ENCODE measurements at regions not wholly inside any gene's neighbourhood (a gene's known extent, or its start where the extent isn't known, plus 50 kb on each side); places are given as distances from the start of the nearest gene placed in this dataset.

DNA sequence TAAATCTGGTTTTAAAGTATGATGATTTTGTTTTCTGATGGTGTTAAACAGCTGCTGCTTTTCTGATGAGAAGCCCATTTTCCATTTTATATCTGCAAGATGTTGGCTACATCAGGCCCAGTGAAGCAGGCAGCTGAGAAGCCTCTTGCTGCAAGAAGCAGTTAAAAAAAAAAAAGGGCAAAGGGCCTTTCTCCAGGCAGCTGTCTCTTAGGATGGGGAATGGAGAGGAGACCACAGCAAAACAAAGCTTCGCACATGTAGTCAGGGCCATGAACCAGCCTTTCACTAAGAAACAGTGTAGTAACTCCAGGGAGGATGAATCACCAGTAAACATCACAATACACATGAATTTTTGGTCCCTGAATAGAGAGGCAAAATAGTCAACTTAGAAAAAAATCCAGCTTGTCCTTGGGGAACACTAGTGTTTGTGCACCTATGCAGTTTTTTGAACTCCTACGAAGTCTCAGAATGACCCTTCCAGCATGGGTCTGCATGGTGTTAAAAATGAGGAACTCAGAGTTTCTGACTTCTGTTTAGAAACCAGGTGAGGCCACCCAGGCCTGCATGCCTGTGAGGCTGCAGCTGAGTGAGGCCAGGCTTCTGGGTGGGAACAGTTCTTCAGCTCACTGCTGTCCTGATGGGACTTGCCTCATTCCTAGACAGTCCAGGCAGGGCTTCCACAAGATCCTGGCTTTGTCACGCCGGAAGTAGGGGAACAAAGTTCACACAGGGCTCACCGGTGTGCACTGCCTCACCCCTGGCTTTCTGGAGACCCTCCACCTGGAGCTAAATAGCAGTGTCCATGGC lies 518.7 kb downstream of the MCTP2 start:
- no peak for DNase-seq (ENCODE audit: low read depth in 2 of 2)

DNA sequence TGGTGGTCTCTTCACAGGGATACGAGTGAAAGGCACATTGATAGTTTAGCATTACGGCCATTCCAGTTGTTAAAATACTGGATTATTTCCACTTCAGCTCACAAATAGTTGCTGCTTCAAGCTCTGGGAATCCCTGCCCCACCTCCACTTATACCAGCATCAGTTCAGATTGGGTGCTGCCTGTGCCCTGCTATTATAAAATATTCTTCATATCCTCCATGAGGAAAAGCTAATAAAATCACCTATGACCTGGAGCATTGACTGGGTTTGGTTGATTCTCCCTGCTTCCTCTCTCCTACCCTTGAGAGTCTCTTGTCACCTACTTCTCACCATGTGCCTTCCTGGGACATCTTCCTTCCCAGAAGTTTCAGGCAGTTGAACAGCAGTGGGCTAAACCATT lies 529.0 kb downstream of the MCTP2 start:
- no peak for DNase-seq (ENCODE audit: low read depth in 2 of 2)

GRCh38 chr15:94761574-94761973 lies 530.2 kb downstream of the MCTP2 start:
- no peak for DNase-seq (ENCODE audit: low read depth in 2 of 2)

- no peak for DNase-seq (ENCODE audit: low read depth in 2 of 2)
Measured at GRCh38 chr15:94769089-94769488, 537.7 kb downstream of the MCTP2 start.

DNA sequence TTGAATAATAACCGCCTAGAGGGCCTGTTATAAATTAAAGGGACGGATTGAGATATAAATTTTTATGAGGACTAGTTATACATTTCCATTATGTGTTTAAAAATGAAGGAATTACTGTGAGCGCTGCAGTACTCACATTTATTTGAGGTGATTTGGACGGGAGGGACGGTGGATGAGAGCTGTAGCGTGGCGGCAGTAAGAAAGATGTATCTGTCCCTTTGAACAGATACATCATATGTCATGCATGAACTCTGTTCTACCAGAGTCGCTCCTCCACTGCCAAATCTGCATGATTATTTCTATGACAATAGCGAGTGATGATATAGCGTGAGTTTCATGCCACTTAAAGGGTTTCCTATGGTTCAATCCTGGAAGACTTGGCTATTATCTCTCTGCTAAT lies 538.8 kb downstream of the MCTP2 start:
- no peak for DNase-seq (ENCODE audit: low read depth in 2 of 2)

DNA sequence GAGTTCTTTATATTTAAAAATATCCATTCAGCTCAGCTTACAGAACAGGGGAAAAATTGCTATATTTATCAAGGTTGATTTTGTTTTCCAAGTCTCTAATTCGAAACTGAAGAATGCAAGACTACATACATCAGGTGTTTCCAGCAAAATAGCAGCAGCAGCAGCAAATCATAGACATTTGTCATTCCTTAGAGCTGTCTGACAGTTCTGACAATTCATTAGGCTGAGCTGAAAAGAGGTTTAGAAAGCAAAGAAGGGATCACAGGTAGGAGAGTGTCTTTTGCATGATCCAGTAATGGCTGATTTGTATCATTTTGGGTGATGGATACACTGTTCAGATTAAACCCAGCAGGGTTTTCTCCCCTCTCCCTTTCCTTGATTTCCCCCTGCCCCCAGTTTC lies 545.7 kb downstream of the MCTP2 start:
- DNase-seq (ENCODE audit: low read depth in 2 of 2): no peak

DNA sequence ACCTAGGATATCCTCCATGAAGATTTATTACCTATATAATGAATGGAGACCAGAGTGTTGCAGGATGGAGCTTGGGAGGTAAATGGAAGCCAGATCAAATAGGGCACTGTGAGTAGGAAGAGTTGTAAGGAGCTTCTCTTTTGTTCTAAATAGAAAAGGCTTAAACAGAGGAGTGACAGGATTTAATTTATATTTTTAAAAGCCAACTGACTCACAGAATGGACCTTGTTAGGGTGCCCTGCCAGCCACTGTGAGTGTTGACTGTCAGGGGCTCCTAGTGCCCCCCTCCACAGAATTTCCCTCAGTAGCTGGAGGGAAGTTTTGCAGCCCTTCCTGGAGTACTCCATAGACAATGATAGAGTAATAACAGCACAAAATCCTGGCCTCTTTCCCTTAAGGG lies 547.5 kb downstream of the MCTP2 start:
- DNase-seq (ENCODE audit: low read depth in 2 of 2): no peak

GRCh38 chr15:94780166-94780565 lies 548.8 kb downstream of the MCTP2 start:
- no peak for DNase-seq (ENCODE audit: low read depth in 2 of 2)

DNA sequence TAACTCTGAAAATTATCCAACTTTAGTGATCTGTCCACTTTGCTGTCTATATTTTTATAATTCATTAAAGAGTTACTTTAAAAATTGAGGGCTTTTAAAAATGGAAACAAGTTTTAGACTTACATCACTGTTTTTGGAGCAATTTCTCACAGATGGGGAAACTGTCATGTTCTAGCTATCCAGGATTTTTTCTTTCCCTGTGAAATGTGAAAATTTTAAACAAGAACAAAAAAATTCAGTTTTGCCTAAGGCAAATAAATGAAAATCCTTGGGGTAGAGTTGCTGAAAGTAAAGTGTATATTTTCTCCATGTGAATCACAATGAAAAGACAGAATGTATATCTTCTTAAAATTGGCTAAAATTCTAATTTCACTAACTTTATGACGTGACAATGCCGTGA lies 553.7 kb downstream of the MCTP2 start:
- DNase-seq (ENCODE audit: low read depth in 2 of 2): no peak

- DNase-seq (ENCODE audit: low read depth in 2 of 2): no peak
Measured at GRCh38 chr15:94791008-94791407, 559.6 kb downstream of the MCTP2 start.

GRCh38 chr15:94791510-94791909 lies 560.1 kb downstream of the MCTP2 start:
- DNase-seq (ENCODE audit: low read depth in 2 of 2): no peak

DNA sequence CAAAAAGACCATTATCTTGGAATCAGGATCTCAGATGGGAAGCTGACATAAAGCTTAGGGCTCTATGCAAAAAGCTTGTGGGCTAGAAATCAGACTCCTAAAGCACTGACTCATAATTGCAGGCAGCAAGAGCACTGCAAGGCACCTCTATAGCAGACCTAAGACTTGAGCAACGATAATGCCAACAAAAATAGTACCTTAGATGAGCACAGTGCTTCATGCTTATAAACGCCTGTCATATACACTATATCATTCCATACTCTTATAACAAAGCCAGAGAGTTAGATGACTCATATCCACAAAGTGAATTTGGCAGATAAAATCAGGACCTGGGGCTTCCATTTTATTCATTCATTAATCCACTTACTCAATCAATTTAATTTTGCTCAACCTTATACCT lies 560.8 kb downstream of the MCTP2 start:
- no peak for DNase-seq (ENCODE audit: low read depth in 2 of 2)

GRCh38 chr15:94793207-94793606 lies 561.8 kb downstream of the MCTP2 start:
- DNase-seq (ENCODE audit: low read depth in 2 of 2): no peak

DNA sequence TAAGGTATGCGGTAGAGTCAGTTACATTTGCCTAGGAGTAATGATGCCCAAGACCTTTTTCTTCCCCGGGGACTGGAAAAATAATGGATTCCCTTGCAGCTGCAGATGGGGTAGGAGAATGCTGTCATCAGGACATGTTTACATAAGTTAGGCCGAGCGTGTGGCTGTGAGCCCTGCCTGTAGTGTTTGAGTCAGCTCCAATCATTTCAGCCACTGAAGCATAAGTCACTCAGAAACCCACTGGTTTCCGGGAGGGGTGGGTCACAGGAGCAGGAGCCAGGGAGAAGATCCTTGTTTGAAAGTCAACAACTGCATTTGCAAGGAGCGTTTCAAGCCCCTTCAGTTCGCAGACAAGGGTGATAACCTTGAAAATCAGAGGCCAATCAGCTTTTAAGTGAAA lies 562.3 kb downstream of the MCTP2 start:
- DNase-seq (ENCODE audit: low read depth in 2 of 2): no peak

GRCh38 chr15:94804613-94805012 lies 573.3 kb downstream of the MCTP2 start:
- DNase-seq (ENCODE audit: low read depth in 2 of 2): no peak

- no peak for DNase-seq (ENCODE audit: low read depth in 2 of 2)
Measured at GRCh38 chr15:94815110-94815731, 583.9 kb downstream of the MCTP2 start.

DNA sequence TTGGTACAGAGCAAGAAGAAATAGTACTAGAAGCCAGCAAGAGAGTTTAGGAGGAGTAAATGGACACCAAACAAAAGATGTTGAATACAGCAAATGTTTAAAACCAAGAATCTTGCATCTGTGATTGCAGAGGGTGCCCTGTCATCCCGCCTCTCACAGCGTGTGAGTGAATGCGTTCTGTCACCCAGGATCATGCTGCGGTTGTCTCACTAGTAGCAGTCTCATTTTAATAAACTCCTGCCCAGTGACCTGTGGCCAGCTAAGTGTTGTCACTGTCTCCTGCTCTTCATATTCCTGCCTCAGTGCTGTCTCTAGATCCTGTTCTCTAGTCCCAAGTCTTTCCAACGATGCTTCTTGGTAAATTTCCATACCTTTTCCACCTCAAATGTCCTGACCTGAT lies 584.6 kb downstream of the MCTP2 start:
- no peak for DNase-seq (ENCODE audit: low read depth in 2 of 2)

GRCh38 chr15:94829887-94830884 lies 598.8 kb downstream of the MCTP2 start:
- DNase-seq (ENCODE audit: low read depth in 2 of 2): no peak

GRCh38 chr15:94834000-94834399 lies 602.6 kb downstream of the MCTP2 start:
- DNase-seq (ENCODE audit: low read depth in 2 of 2): no peak

DNA sequence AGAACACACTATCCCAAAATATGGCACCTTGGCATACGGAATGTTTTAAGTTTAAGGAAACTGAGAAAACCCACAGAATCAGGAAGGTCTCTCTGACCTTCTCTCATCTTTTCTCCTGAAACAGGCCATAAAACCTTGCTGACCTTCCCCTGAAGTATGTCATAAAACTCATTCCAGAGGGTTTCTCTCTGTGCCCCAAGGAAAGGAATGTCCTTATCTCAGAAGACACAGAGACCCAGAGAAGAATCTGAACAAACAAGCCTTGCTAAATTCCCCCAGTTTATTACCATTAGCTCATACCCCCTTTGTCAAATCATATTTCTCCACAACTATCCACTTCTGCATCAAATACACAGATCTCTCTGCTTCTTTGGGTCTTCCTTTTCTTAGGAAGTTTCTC lies 603.1 kb downstream of the MCTP2 start:
- DNase-seq (ENCODE audit: low read depth in 2 of 2): no peak

GRCh38 chr15:94838281-94838680 lies 606.9 kb downstream of the MCTP2 start:
- DNase-seq (ENCODE audit: low read depth in 2 of 2): no peak

All from stimulated activated CD8-positive, alpha-beta memory T cell treated with anti-CD3 and anti-CD28 coated beads, Interleukin-2, amount 100 ng/mL, for 48 hours (primary cell).